ENCODE measurements at regions not wholly inside any gene's neighbourhood (a gene's known extent, or its start where the extent isn't known, plus 50 kb on each side); places are given as distances from the start of the nearest gene placed in this dataset.

GRCh38 chr3:72530426-72530825, 317.8 kb downstream of the SHQ1 start:
- Histone ChIP-seq H3K9ac (ENCODE audit: extremely low read depth, insufficient read length, low read length) (no peak overlapping the region), H2BK15ac (ENCODE audit: low read depth, low read length) (no peak overlapping the region), H3K56ac (ENCODE audit: insufficient read length, low read depth, low read length) (no peak overlapping the region), H3K79me1 (ENCODE audit: insufficient read depth, low read depth, low read length, poor library complexity, severe bottlenecking) (no peaks in the 10 kb centered on the region), H3K27ac (ENCODE audit: insufficient read length, low read depth, low read length) (no peak overlapping the region), H4K20me1 (ENCODE audit: control insufficient read depth, insufficient read depth, insufficient read length) (no peaks in the 10 kb centered on the region), H4K91ac (ENCODE audit: insufficient read length, low read depth, low read length) (no peak overlapping the region), H2AK5ac (ENCODE audit: insufficient read length, low read length) (no peak overlapping the region), H3K27me3 (ENCODE audit: insufficient read depth, low read length) (no peaks in the 10 kb centered on the region), H3K79me2 (ENCODE audit: insufficient read depth, low read length) (no peaks in the 10 kb centered on the region), H2BK5ac (ENCODE audit: insufficient read length, low read length) (no peak overlapping the region), H3K9me3 (ENCODE audit: control insufficient read depth, low read depth, low read length) (no peaks in the 10 kb centered on the region), H3T11ph (ENCODE audit: low read length) (no peak overlapping the region), H3K4me1 (ENCODE audit: insufficient read depth, low read length) (no peaks in the 10 kb centered on the region), H2BK20ac (ENCODE audit: low read depth, low read length, poor library complexity, severe bottlenecking) (no peak overlapping the region), H2AFZ (ENCODE audit: low read length) (no peak overlapping the region), H3K18ac (ENCODE audit: insufficient read length, low read depth, low read length) (no peak overlapping the region), H2BK120ac (ENCODE audit: low read depth, low read length, poor library complexity, severe bottlenecking) (no peak overlapping the region), H4K5ac (ENCODE audit: insufficient read length, low read depth, low read length) (no peak overlapping the region), H4K8ac (replicated peaks; ENCODE audit: insufficient read length, low read depth, low read length) (no peak overlapping the region), H3K4me2 (ENCODE audit: insufficient read depth, insufficient read length, low read length) (no peak overlapping the region), H3K23me2 (ENCODE audit: insufficient read length, low read depth, low read length, poor library complexity, severe bottlenecking) (no peaks in the 10 kb centered on the region), H3K4ac (ENCODE audit: low read depth, low read length) (no peak overlapping the region), H3K14ac (ENCODE audit: insufficient read depth, low read length) (no peak overlapping the region), H2BK12ac (ENCODE audit: insufficient read length, low read depth, low read length) (no peak overlapping the region), H3K23ac (ENCODE audit: insufficient read length, low read depth, low read length) (no peak overlapping the region)
- Mint-ChIP-seq H3K27me3 (ENCODE audit: low read depth) (peaks cover 27% of the 10 kb centered on the region), H3K27ac (no peak overlapping the region), H3K4me3 (no peak overlapping the region), H3K36me3 (ENCODE audit: insufficient read depth in 1 of 3, low read depth in 3 of 3) (peaks cover 0 to 4% (median 0%) of the 10 kb centered on the region in 3 experiments; a peak in 1 of 7 replicates), H3K9me3 (peaks cover 4 to 5% of the 10 kb centered on the region in 2 experiments; a peak in 3 of 5 replicates), H3K4me1 (peaks cover under 1 to 11% of the 10 kb centered on the region in 2 experiments; a peak in 3 of 4 replicates)
- DNase-seq, result no peak
- no peak for TF ChIP-seq CTCF (conservative IDR thresholded peaks at IDR 0.05)

All from H9 (cell line).